Type B pancreatic cell (in vitro differentiated cells): ENCODE measurements at regions not wholly inside any gene's neighbourhood (a gene's known extent, or its start where the extent isn't known, plus 50 kb on each side); places are given as distances from the start of the nearest gene placed in this dataset.

Experiments used
- DNase-seq: peaks from one replicate; pipeline ENCODE4 v3.0.0; 2021; ENCODE audit warnings: mixed read lengths; ENCODE audit not compliant: unreplicated experiment; ENCODE audit errors: extremely low spot score
- H3K27ac Mint-ChIP-seq: 2 replicates; pipeline ENCODE4 v1.8.0; 2021; ENCODE audit warnings: mild to moderate bottlenecking, mixed read lengths
- H3K27me3 Mint-ChIP-seq: 2 replicates; pipeline ENCODE4 v1.8.0; 2021; ENCODE audit warnings: mixed read lengths
- H3K36me3 Mint-ChIP-seq: 2 replicates; pipeline ENCODE4 v1.8.0; 2021; ENCODE audit warnings: mixed read lengths
- H3K4me1 Mint-ChIP-seq: one replicate; pipeline ENCODE4 v1.8.0; 2021; ENCODE audit warnings: mixed read lengths; ENCODE audit not compliant: unreplicated experiment
- H3K4me3 Mint-ChIP-seq: 2 replicates; pipeline ENCODE4 v1.8.0; 2021; ENCODE audit warnings: mild to moderate bottlenecking, mixed read lengths
- H3K9me3 Mint-ChIP-seq: 2 replicates; pipeline ENCODE4 v1.8.0; 2021; ENCODE audit warnings: mixed read lengths
- CTCF ChIP-seq: fragments of 200-600 bp; sonication (generic); conservative IDR thresholded peaks from 2 replicates; pipeline ENCODE4 v1.5.0; 2021; ENCODE audit warnings: antibody characterized with exemption, mild to moderate bottlenecking

- Mint-ChIP-seq H3K4me1 (no peaks in the 10 kb centered on the region), H3K4me3 (no peak overlapping the region), H3K36me3 (no peaks in the 10 kb centered on the region), H3K9me3 (peaks cover 7% of the 10 kb centered on the region), H3K27me3 (no peaks in the 10 kb centered on the region), H3K27ac (no peak overlapping the region)
- DNase-seq, result no peak
- TF ChIP-seq CTCF, result no peak
Measured at GRCh38 chr5:165321912-165322311, 1816.5 kb downstream of the MAT2B start.

- H3K27ac Mint-ChIP-seq, result no peak overlapping the region
- H3K36me3 Mint-ChIP-seq, result no peaks in the 10 kb centered on the region
- TF ChIP-seq CTCF, result no peak
- no peaks in the 10 kb centered on the region for H3K27me3 Mint-ChIP-seq
- H3K9me3 Mint-ChIP-seq, result no peaks in the 10 kb centered on the region
- DNase-seq, result no peak
- no peaks in the 10 kb centered on the region for H3K4me1 Mint-ChIP-seq
- H3K4me3 Mint-ChIP-seq, result no peak overlapping the region
Measured at GRCh38 chr5:165325221-165325620, 1819.8 kb downstream of the MAT2B start.

GRCh38 chr5:165327631-165328030, 1822.2 kb downstream of the MAT2B start:
- no peaks in the 10 kb centered on the region for H3K36me3 Mint-ChIP-seq
- no peaks in the 10 kb centered on the region for H3K27me3 Mint-ChIP-seq
- DNase-seq, result no peak
- H3K4me3 Mint-ChIP-seq, result no peak overlapping the region
- no peak for TF ChIP-seq CTCF
- no peaks in the 10 kb centered on the region for H3K9me3 Mint-ChIP-seq
- no peak overlapping the region for H3K27ac Mint-ChIP-seq
- no peaks in the 10 kb centered on the region for H3K4me1 Mint-ChIP-seq

GRCh38 chr5:165328846-165329245, 1823.4 kb downstream of the MAT2B start:
- H3K27me3 Mint-ChIP-seq, result no peaks in the 10 kb centered on the region
- DNase-seq, result no peak
- no peak overlapping the region for H3K4me3 Mint-ChIP-seq
- no peaks in the 10 kb centered on the region for H3K9me3 Mint-ChIP-seq
- H3K4me1 Mint-ChIP-seq, result no peaks in the 10 kb centered on the region
- no peak for TF ChIP-seq CTCF
- no peaks in the 10 kb centered on the region for H3K36me3 Mint-ChIP-seq
- no peak overlapping the region for H3K27ac Mint-ChIP-seq

GRCh38 chr5:165333623-165334022, 1828.2 kb downstream of the MAT2B start:
- no peak for TF ChIP-seq CTCF
- Mint-ChIP-seq H3K36me3 (no peaks in the 10 kb centered on the region), H3K4me3 (no peak overlapping the region), H3K27me3 (no peaks in the 10 kb centered on the region), H3K9me3 (no peaks in the 10 kb centered on the region), H3K4me1 (no peaks in the 10 kb centered on the region), H3K27ac (no peak overlapping the region)
- no peak for DNase-seq

- DNase-seq, result no peak
- Mint-ChIP-seq H3K27me3 (no peaks in the 10 kb centered on the region), H3K4me3 (no peak overlapping the region), H3K4me1 (no peaks in the 10 kb centered on the region), H3K36me3 (no peaks in the 10 kb centered on the region), H3K9me3 (no peaks in the 10 kb centered on the region), H3K27ac (no peak overlapping the region)
- TF ChIP-seq CTCF, result no peak
Measured at GRCh38 chr5:165334201-165334600, 1828.8 kb downstream of the MAT2B start.
